ENCODE measurements at regions not wholly inside any gene's neighbourhood (a gene's known extent, or its start where the extent isn't known, plus 50 kb on each side); places are given as distances from the start of the nearest gene placed in this dataset.

DNA sequence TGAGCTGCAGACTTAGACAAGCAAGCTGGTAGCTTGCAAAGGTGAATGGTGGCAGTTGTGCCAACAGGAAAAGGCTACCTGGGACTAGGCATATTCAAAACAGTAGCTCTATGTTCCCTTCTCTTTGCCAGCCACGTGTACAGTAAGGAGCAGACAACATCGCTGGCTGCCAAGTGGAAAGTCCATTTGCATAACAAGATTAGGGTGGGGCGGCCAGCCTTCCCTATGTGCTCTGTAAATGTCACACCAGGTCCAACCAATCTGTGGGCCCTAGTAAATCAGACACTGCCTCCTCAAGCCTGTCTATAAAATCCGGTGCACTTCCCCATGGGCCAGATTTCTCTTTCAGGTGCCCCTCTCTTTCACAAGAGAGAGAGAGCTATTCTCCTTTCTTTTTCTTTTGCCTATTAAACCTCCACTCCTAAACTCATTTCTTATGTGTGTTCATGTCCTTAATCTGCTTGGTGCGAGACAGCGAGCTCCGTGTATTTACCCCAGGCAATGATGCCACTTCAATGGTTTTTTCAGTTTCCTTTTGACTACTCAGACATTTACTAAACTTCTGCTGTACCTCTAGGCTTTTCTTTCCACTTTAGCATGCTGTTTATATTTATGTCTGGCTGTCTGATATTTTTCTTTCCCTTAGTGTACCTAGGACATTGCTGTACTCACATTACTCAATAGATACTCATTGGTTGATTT lies 297.4 kb upstream of the GCFC2 start (continued):
- TF ChIP-seq, protein P1, sequence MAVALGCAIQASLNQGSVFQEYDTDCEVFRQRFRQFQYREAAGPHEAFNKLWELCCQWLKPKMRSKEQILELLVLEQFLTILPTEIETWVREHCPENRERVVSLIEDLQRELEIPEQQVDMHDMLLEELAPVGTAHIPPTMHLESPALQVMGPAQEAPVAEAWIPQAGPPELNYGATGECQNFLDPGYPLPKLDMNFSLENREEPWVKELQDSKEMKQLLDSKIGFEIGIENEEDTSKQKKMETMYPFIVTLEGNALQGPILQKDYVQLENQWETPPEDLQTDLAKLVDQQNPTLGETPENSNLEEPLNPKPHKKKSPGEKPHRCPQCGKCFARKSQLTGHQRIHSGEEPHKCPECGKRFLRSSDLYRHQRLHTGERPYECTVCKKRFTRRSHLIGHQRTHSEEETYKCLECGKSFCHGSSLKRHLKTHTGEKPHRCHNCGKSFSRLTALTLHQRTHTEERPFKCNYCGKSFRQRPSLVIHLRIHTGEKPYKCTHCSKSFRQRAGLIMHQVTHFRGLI (tag by site-specific recombination; IDR thresholded peaks at IDR 0.05): no peak
- TF ChIP-seq ZNF394 (tag by site-specific recombination; IDR thresholded peaks at IDR 0.05; ENCODE audit: borderline replicate concordance) (no peak), ZNF302 (tag by site-specific recombination; IDR thresholded peaks at IDR 0.05; ENCODE audit: low read depth) (no peak), KLF7 (tag by site-specific recombination; IDR thresholded peaks at IDR 0.05; ENCODE audit: borderline replicate concordance) (no peak)

DNA sequence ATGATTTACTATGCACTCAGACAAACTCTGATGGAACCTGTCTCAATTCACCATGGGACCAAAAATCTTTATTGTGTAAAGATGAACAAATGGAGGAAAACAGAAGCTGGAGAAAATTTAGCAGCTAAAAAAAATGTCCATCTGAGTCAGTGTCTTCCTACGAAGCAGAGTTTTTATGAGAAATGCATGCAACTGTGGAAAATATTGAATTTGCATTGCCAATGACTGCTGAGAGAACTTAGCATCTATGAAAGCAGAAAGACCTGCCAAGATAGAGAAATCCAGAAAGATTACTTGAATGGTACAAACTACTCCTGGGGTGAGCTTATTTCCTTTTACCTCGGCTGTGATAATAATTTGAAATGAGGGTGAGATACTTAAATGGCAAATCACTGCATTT lies 289.7 kb upstream of the GCFC2 start:
- Histone ChIP-seq H3K4me1 (ENCODE audit: control insufficient read depth, insufficient read depth, low read length) (no peaks in the 10 kb centered on the region), H3K4me3 (ENCODE audit: low read depth, low read length) (no peak overlapping the region), H3K36me3 (ENCODE audit: control insufficient read depth in 2 of 2, insufficient read depth in 1 of 2, low read length in 2 of 2) (no peaks in the 10 kb centered on the region), H3K9me3 (ENCODE audit: control insufficient read depth, insufficient read depth, low read depth, low read length) (no peaks in the 10 kb centered on the region), H3K27ac (ENCODE audit: extremely low read depth, low read depth, low read length) (no peak overlapping the region)
- POLR2A ChIA-PET: no interaction called here
- TF ChIP-seq ZNF629 (tag by site-specific recombination; IDR thresholded peaks at IDR 0.05): no peak
- no peak for TF ChIP-seq ZNF394 (tag by site-specific recombination; IDR thresholded peaks at IDR 0.05; ENCODE audit: borderline replicate concordance)
- TF ChIP-seq FEZF1 (tag by site-specific recombination; IDR thresholded peaks at IDR 0.05): no peak
- no peak for TF ChIP-seq SP2 (tag by site-specific recombination; IDR thresholded peaks at IDR 0.05)
- TF ChIP-seq ZNF324 (tag by site-specific recombination; IDR thresholded peaks at IDR 0.05): no peak
- no peak for TF ChIP-seq ZNF701 (tag by site-specific recombination; IDR thresholded peaks at IDR 0.05)
- TF ChIP-seq, protein P2, sequence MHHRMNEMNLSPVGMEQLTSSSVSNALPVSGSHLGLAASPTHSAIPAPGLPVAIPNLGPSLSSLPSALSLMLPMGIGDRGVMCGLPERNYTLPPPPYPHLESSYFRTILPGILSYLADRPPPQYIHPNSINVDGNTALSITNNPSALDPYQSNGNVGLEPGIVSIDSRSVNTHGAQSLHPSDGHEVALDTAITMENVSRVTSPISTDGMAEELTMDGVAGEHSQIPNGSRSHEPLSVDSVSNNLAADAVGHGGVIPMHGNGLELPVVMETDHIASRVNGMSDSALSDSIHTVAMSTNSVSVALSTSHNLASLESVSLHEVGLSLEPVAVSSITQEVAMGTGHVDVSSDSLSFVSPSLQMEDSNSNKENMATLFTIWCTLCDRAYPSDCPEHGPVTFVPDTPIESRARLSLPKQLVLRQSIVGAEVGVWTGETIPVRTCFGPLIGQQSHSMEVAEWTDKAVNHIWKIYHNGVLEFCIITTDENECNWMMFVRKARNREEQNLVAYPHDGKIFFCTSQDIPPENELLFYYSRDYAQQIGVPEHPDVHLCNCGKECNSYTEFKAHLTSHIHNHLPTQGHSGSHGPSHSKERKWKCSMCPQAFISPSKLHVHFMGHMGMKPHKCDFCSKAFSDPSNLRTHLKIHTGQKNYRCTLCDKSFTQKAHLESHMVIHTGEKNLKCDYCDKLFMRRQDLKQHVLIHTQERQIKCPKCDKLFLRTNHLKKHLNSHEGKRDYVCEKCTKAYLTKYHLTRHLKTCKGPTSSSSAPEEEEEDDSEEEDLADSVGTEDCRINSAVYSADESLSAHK (tag by site-specific recombination; IDR thresholded peaks at IDR 0.05): no peak
- TF ChIP-seq ZBTB8A (tag by site-specific recombination; IDR thresholded peaks at IDR 0.05): no peak
- TF ChIP-seq HOXC10 (CRISPR knock-in tag; IDR thresholded peaks at IDR 0.05): no peak
- TF ChIP-seq, protein P3, sequence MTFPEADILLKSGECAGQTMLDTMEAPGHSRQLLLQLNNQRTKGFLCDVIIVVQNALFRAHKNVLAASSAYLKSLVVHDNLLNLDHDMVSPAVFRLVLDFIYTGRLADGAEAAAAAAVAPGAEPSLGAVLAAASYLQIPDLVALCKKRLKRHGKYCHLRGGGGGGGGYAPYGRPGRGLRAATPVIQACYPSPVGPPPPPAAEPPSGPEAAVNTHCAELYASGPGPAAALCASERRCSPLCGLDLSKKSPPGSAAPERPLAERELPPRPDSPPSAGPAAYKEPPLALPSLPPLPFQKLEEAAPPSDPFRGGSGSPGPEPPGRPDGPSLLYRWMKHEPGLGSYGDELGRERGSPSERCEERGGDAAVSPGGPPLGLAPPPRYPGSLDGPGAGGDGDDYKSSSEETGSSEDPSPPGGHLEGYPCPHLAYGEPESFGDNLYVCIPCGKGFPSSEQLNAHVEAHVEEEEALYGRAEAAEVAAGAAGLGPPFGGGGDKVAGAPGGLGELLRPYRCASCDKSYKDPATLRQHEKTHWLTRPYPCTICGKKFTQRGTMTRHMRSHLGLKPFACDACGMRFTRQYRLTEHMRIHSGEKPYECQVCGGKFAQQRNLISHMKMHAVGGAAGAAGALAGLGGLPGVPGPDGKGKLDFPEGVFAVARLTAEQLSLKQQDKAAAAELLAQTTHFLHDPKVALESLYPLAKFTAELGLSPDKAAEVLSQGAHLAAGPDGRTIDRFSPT (tag by site-specific recombination; IDR thresholded peaks at IDR 0.05): no peak
- TF ChIP-seq EGR2 (tag by site-specific recombination; IDR thresholded peaks at IDR 0.05; ENCODE audit: low read depth): no peak
- TF ChIP-seq, protein P4, sequence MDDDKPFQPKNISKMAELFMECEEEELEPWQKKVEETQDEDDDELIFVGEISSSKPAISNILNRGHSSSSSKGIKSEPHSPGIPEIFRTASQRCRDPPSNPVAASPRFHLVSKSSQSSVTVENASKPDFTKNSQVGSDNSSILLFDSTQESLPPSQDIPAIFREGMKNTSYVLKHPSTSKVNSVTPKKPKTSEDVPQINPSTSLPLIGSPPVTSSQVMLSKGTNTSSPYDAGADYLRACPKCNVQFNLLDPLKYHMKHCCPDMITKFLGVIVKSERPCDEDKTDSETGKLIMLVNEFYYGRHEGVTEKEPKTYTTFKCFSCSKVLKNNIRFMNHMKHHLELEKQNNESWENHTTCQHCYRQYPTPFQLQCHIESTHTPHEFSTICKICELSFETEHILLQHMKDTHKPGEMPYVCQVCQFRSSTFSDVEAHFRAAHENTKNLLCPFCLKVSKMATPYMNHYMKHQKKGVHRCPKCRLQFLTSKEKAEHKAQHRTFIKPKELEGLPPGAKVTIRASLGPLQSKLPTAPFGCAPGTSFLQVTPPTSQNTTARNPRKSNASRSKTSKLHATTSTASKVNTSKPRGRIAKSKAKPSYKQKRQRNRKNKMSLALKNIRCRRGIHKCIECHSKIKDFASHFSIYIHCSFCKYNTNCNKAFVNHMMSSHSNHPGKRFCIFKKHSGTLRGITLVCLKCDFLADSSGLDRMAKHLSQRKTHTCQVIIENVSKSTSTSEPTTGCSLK (tag by site-specific recombination; IDR thresholded peaks at IDR 0.05): no peak
- no peak for TF ChIP-seq OVOL3 (tag by site-specific recombination; IDR thresholded peaks at IDR 0.05)
- no peak for TF ChIP-seq MZF1 (tag by site-specific recombination; IDR thresholded peaks at IDR 0.05; ENCODE audit: borderline replicate concordance)
- CTCF ChIA-PET: no interaction called here

Measured in HEK293 (cell line).